ENCODE measurements at regions not wholly inside any gene's neighbourhood (a gene's known extent, or its start where the extent isn't known, plus 50 kb on each side); places are given as distances from the start of the nearest gene placed in this dataset.

GRCh38 chrX:42615161-42615563 is 162.8 kb downstream of the PPP1R2C start:
- Mint-ChIP-seq H3K4me1 (ENCODE audit: low read depth) (peaks cover 26% of the 10 kb centered on the region), H3K36me3 (ENCODE audit: low read depth) (peaks cover 5% of the 10 kb centered on the region), H3K27me3 (ENCODE audit: low read depth) (no peaks in the 10 kb centered on the region), H3K9me3 (ENCODE audit: insufficient read depth) (no peaks in the 10 kb centered on the region), H3K4me3 (no peak overlapping the region), H3K27ac (no peak overlapping the region)
- DNase-seq: peak; percentile 18
- POLR2A ChIA-PET: no interaction called here
- ATAC-seq: no peak
- CTCF ChIA-PET: interaction anchor here (0.6 to 1.1 kb wide), 2 partner anchors 329 to 369 kb away, joined by 3 read pairs; no protein-coding TSS in a partner anchor

GRCh38 chrX:42606591-42606990 is 171.4 kb downstream of the PPP1R2C start:
- no peaks in the 10 kb centered on the region for H3K36me3 Mint-ChIP-seq (ENCODE audit: low read depth)
- DNase-seq: no peak
- no peaks in the 10 kb centered on the region for H3K27me3 Mint-ChIP-seq (ENCODE audit: low read depth)
- no peak for ATAC-seq
- ChIA-PET POLR2A (no interaction called here), CTCF (no interaction called here)
- peaks cover 4% of the 10 kb centered on the region for H3K9me3 Mint-ChIP-seq (ENCODE audit: insufficient read depth)
- no peaks in the 10 kb centered on the region for H3K4me1 Mint-ChIP-seq (ENCODE audit: low read depth)
- H3K27ac Mint-ChIP-seq: no peak overlapping the region
- no peak overlapping the region for H3K4me3 Mint-ChIP-seq

GRCh38 chrX:42604302-42604701 is 173.7 kb downstream of the PPP1R2C start:
- Mint-ChIP-seq H3K36me3 (ENCODE audit: low read depth) (no peaks in the 10 kb centered on the region), H3K4me1 (ENCODE audit: low read depth) (no peaks in the 10 kb centered on the region), H3K9me3 (ENCODE audit: insufficient read depth) (peaks cover 4% of the 10 kb centered on the region), H3K27ac (no peak overlapping the region), H3K4me3 (no peak overlapping the region), H3K27me3 (ENCODE audit: low read depth) (no peaks in the 10 kb centered on the region)
- no peak for DNase-seq
- ATAC-seq: no peak
- ChIA-PET POLR2A (no interaction called here), CTCF (no interaction called here)

GRCh38 chrX:42603016-42603415 is 174.9 kb downstream of the PPP1R2C start:
- no peak overlapping the region for H3K4me3 Mint-ChIP-seq
- no peaks in the 10 kb centered on the region for H3K36me3 Mint-ChIP-seq (ENCODE audit: low read depth)
- ChIA-PET CTCF (no interaction called here), POLR2A (no interaction called here)
- H3K9me3 Mint-ChIP-seq (ENCODE audit: insufficient read depth): peaks cover 4% of the 10 kb centered on the region
- H3K4me1 Mint-ChIP-seq (ENCODE audit: low read depth): no peaks in the 10 kb centered on the region
- DNase-seq (no peak), ATAC-seq (no peak)
- H3K27me3 Mint-ChIP-seq (ENCODE audit: low read depth): no peaks in the 10 kb centered on the region
- no peak overlapping the region for H3K27ac Mint-ChIP-seq

GRCh38 chrX:42602566-42602965 is 175.4 kb downstream of the PPP1R2C start:
- H3K9me3 Mint-ChIP-seq (ENCODE audit: insufficient read depth): peaks cover 4% of the 10 kb centered on the region
- no peaks in the 10 kb centered on the region for H3K4me1 Mint-ChIP-seq (ENCODE audit: low read depth)
- ATAC-seq (no peak), DNase-seq (no peak)
- CTCF ChIA-PET: no interaction called here
- H3K27ac Mint-ChIP-seq: no peak overlapping the region
- no peaks in the 10 kb centered on the region for H3K36me3 Mint-ChIP-seq (ENCODE audit: low read depth)
- no peaks in the 10 kb centered on the region for H3K27me3 Mint-ChIP-seq (ENCODE audit: low read depth)
- H3K4me3 Mint-ChIP-seq: no peak overlapping the region
- POLR2A ChIA-PET: no interaction called here

GRCh38 chrX:42602136-42602535 is 175.8 kb downstream of the PPP1R2C start:
- ChIA-PET POLR2A (no interaction called here), CTCF (no interaction called here)
- H3K36me3 Mint-ChIP-seq (ENCODE audit: low read depth): no peaks in the 10 kb centered on the region
- H3K4me3 Mint-ChIP-seq: no peak overlapping the region
- ATAC-seq (no peak), DNase-seq (no peak)
- no peak overlapping the region for H3K27ac Mint-ChIP-seq
- no peaks in the 10 kb centered on the region for H3K4me1 Mint-ChIP-seq (ENCODE audit: low read depth)
- peaks cover 4% of the 10 kb centered on the region for H3K9me3 Mint-ChIP-seq (ENCODE audit: insufficient read depth)
- no peaks in the 10 kb centered on the region for H3K27me3 Mint-ChIP-seq (ENCODE audit: low read depth)

- ATAC-seq (no peak), DNase-seq (no peak)
- CTCF ChIA-PET: no interaction called here
- no peak overlapping the region for H3K27ac Mint-ChIP-seq
- no peaks in the 10 kb centered on the region for H3K36me3 Mint-ChIP-seq (ENCODE audit: low read depth)
- no peaks in the 10 kb centered on the region for H3K4me1 Mint-ChIP-seq (ENCODE audit: low read depth)
- H3K4me3 Mint-ChIP-seq: no peak overlapping the region
- no peaks in the 10 kb centered on the region for H3K9me3 Mint-ChIP-seq (ENCODE audit: insufficient read depth)
- H3K27me3 Mint-ChIP-seq (ENCODE audit: low read depth): no peaks in the 10 kb centered on the region
- POLR2A ChIA-PET: no interaction called here
Measured at GRCh38 chrX:42597481-42597880, 180.5 kb downstream of the PPP1R2C start.

- ChIA-PET CTCF (no interaction called here), POLR2A (no interaction called here)
- DNase-seq (no peak), ATAC-seq (no peak)
- peaks cover 4% of the 10 kb centered on the region for H3K9me3 Mint-ChIP-seq (ENCODE audit: insufficient read depth)
- no peak overlapping the region for H3K27ac Mint-ChIP-seq
- H3K27me3 Mint-ChIP-seq (ENCODE audit: low read depth): no peaks in the 10 kb centered on the region
- H3K4me1 Mint-ChIP-seq (ENCODE audit: low read depth): peaks cover 3% of the 10 kb centered on the region
- no peak overlapping the region for H3K4me3 Mint-ChIP-seq
- no peaks in the 10 kb centered on the region for H3K36me3 Mint-ChIP-seq (ENCODE audit: low read depth)
Measured at GRCh38 chrX:42585842-42586621, 191.9 kb downstream of the PPP1R2C start.

GRCh38 chrX:42577936-42578470 is 200.0 kb downstream of the PPP1R2C start:
- Mint-ChIP-seq H3K27ac (peak overlapping the region; percentile 60), H3K27me3 (ENCODE audit: low read depth) (no peaks in the 10 kb centered on the region), H3K4me3 (no peak overlapping the region), H3K9me3 (ENCODE audit: insufficient read depth) (no peaks in the 10 kb centered on the region), H3K36me3 (ENCODE audit: low read depth) (peaks cover 2% of the 10 kb centered on the region), H3K4me1 (ENCODE audit: low read depth) (peaks cover 11% of the 10 kb centered on the region)
- DNase-seq (no peak), ATAC-seq (no peak)
- ChIA-PET POLR2A (interaction anchor here (0.6 kb wide), 1 partner anchor 1209 kb away, joined by 3 read pairs; no protein-coding TSS in a partner anchor), CTCF (no interaction called here)

- Mint-ChIP-seq H3K9me3 (ENCODE audit: insufficient read depth) (no peaks in the 10 kb centered on the region), H3K27ac (no peak overlapping the region), H3K4me3 (no peak overlapping the region), H3K36me3 (ENCODE audit: low read depth) (no peaks in the 10 kb centered on the region), H3K4me1 (ENCODE audit: low read depth) (no peaks in the 10 kb centered on the region), H3K27me3 (ENCODE audit: low read depth) (no peaks in the 10 kb centered on the region)
- ChIA-PET CTCF (no interaction called here), POLR2A (no interaction called here)
- no peak for ATAC-seq
- DNase-seq: no peak
Measured at GRCh38 chrX:42567268-42567667, 210.7 kb downstream of the PPP1R2C start.

- Mint-ChIP-seq H3K9me3 (ENCODE audit: insufficient read depth) (no peaks in the 10 kb centered on the region), H3K4me3 (no peak overlapping the region), H3K36me3 (ENCODE audit: low read depth) (no peaks in the 10 kb centered on the region), H3K27me3 (ENCODE audit: low read depth) (no peaks in the 10 kb centered on the region), H3K27ac (no peak overlapping the region), H3K4me1 (ENCODE audit: low read depth) (no peaks in the 10 kb centered on the region)
- DNase-seq: no peak
- POLR2A ChIA-PET: no interaction called here
- CTCF ChIA-PET: interaction anchor here (0.6 to 0.7 kb wide), 2 partner anchors 192 to 784 kb away, joined by 3 read pairs; no protein-coding TSS in a partner anchor
- ATAC-seq: no peak
Measured at GRCh38 chrX:42565739-42566138, 212.2 kb downstream of the PPP1R2C start.

- no peak for ATAC-seq
- POLR2A ChIA-PET: no interaction called here
- no peak overlapping the region for H3K4me3 Mint-ChIP-seq
Measured at GRCh38 chrX:42546800-42547199, 231.2 kb downstream of the PPP1R2C start.

GRCh38 chrX:42544883-42545282 is 233.1 kb downstream of the PPP1R2C start:
- ChIA-PET CTCF (no interaction called here), POLR2A (no interaction called here)
- Mint-ChIP-seq H3K4me3 (no peak overlapping the region), H3K27ac (no peak overlapping the region), H3K4me1 (ENCODE audit: low read depth) (no peaks in the 10 kb centered on the region), H3K9me3 (ENCODE audit: insufficient read depth) (peaks cover 5% of the 10 kb centered on the region), H3K36me3 (ENCODE audit: low read depth) (no peaks in the 10 kb centered on the region), H3K27me3 (ENCODE audit: low read depth) (no peaks in the 10 kb centered on the region)
- ATAC-seq: no peak
- DNase-seq: no peak

More at GRCh38 chrX:42546800-42547199, 231.2 kb downstream of the PPP1R2C start:
- CTCF ChIA-PET: no interaction called here
- no peaks in the 10 kb centered on the region for H3K36me3 Mint-ChIP-seq (ENCODE audit: low read depth)
- DNase-seq: no peak
- H3K27me3 Mint-ChIP-seq (ENCODE audit: low read depth): no peaks in the 10 kb centered on the region
- H3K4me1 Mint-ChIP-seq (ENCODE audit: low read depth): no peaks in the 10 kb centered on the region
- peaks cover 5% of the 10 kb centered on the region for H3K9me3 Mint-ChIP-seq (ENCODE audit: insufficient read depth)
- no peak overlapping the region for H3K27ac Mint-ChIP-seq

Data from activated CD8-positive, alpha-beta T cell treated with anti-CD3 and anti-CD28 coated beads, Interleukin-2, amount 10 ng/mL, durations not matched to agents 7 days and 5 days (primary cell).